Body of pancreas (tissue), 4 donors: ENCODE measurements at regions not wholly inside any gene's neighbourhood (a gene's known extent, or its start where the extent isn't known, plus 50 kb on each side); places are given as distances from the start of the nearest gene placed in this dataset.

ENCODE experiments used
- CTCF ChIP-seq, 7 experiments: fragments of 450-650 bp in 4 of 7; fragments of 200-600 bp in 3 of 7; sonication (generic) in 3 of 7; IDR thresholded peaks; one replicate each; pipeline ENCODE4 v1.5.1; 2016 to 2019; ENCODE audit warnings: antibody characterized with exemption in 7 of 7
- POLR2A ChIP-seq, 3 donors: fragments of 450-650 bp; IDR thresholded peaks; one replicate each; pipeline ENCODE4 v1.6.1; 2016; ENCODE audit warnings: antibody characterized with exemption in 3 of 3, mild to moderate bottlenecking in 2 of 3

- TF ChIP-seq POLR2A (IDR thresholded peaks at IDR 0.05), result no peak
- TF ChIP-seq CTCF (IDR thresholded peaks at IDR 0.05), result no peak
Measured at GRCh38 chr11:29751618-29752017, 265.2 kb downstream of the KCNA4 start.
